ENCODE measurements at regions not wholly inside any gene's neighbourhood (a gene's known extent, or its start where the extent isn't known, plus 50 kb on each side); places are given as distances from the start of the nearest gene placed in this dataset.
"Not testable (repeated sequence)": the region's sequence is repeated elsewhere in the genome, so short reads cannot be mapped to it uniquely, and the experiment has no call there.

DNA sequence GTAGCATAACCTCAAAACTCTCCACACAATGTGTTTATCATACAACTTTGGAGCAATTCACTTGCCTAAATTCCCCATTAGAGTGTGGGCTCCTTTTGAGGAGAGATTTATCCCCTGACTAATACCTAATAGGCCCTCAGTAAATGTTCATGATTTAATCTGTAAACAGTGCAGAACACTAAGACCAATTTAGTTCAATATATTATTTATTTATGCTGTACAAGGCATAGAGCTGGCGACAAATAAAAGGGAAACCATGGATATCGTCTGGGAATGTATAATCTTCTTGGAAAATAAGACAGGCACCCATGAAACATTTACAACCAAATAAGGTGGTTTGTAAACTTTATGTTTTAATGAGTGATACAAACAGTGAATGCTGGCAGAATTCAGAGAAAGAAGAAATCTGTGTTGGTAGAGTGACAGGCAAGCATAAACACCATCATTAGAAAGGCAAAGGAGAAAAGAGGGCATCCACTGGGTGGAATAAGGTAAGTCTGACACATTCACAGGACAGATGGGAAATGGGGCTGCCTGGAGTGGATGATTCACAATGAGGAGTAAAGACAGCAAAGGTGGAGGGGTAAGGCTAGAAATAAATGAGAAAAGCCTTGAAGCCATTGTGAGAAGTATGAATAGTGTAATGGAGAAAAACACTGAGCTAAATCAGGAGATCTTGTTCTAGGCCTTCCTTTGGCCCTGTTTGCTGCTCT lies 106.1 kb upstream of the MIR17HG start:
- no peak for DNase-seq (ENCODE audit: extremely low spot score)
- Histone ChIP-seq H3K4me3 (ENCODE audit: low read depth, low read length) (no peak overlapping the region), H3K27ac (ENCODE audit: low read depth) (no peak overlapping the region), H3K4me1 (ENCODE audit: insufficient read depth) (no peaks in the 10 kb centered on the region), H3K36me3 (ENCODE audit: insufficient read depth) (no peaks in the 10 kb centered on the region)
- 66% methylated on average over 2 of the region's 2 CpGs for WGBS

DNA sequence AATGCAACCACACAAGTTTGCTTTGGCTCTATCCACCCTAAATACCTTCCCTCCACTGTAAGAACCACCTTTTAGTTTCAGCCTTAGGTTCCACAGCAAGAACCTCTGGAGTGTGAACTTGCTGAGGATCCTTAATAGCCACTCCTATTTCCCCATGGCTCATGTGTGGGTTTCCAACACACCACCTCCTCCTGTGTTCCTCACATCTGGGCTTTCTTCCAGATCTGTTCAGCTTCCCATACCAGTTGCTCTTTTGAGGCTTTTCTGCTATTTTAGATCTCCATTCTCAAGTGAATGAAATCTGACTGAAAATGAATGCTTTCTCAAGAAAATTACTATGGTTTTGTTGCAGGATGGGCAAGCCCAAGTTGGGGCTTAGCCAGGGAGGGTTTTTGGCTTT lies 104.8 kb upstream of the MIR17HG start:
- H3K4me3 ChIP-seq (ENCODE audit: low read depth, low read length): no peak overlapping the region
- no peak overlapping the region for H3K27ac ChIP-seq (ENCODE audit: low read depth)
- DNase-seq (ENCODE audit: extremely low spot score): no peak
- H3K4me1 ChIP-seq (ENCODE audit: insufficient read depth): no peaks in the 10 kb centered on the region
- no peaks in the 10 kb centered on the region for H3K36me3 ChIP-seq (ENCODE audit: insufficient read depth)

DNA sequence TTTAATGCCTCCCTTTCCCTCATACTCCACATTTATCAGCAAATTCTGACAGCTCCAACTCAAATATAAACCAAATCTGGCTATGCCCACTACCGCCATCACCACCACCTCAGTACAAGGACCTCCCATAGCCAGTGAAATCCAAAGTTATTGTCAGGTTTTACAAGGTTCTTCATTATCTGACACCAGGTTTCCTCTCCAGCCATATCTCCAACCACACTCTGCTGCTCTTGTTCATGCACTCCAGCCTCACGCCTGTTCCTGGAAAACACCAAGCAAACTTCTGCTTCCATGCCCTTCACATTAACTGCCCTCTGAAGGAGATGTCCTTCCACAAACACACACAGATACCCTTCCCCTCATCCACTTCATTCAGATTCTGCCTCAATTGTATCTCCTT lies 102.2 kb upstream of the MIR17HG start:
- no peak for DNase-seq (ENCODE audit: extremely low spot score)
- 80% methylated on average over 2 of the region's 2 CpGs for WGBS
- Histone ChIP-seq H3K36me3 (ENCODE audit: insufficient read depth) (no peaks in the 10 kb centered on the region), H3K4me1 (ENCODE audit: insufficient read depth) (no peaks in the 10 kb centered on the region), H3K4me3 (ENCODE audit: low read depth, low read length) (no peak overlapping the region), H3K27ac (ENCODE audit: low read depth) (no peak overlapping the region)

DNA sequence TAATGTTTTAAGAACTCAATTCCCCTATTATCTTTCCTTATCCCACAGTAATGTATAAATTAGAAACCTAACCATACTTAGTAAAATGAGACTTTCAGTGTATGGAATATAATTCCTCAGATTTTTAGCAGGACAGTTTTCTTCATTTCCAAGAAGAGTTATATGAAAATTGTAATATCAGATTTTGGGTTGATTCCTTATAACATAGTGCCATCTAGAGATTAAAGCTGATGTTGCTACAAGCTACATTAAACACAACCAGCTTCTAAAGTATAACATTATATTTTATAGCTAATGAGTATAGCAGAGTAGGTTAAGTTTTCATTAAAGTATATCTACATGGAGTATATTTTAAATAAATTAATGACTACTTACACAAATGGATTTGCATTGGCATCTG lies 99.7 kb upstream of the MIR17HG start:
- no peak for DNase-seq (ENCODE audit: extremely low spot score)
- H3K4me1 ChIP-seq (ENCODE audit: insufficient read depth): no peaks in the 10 kb centered on the region

DNA sequence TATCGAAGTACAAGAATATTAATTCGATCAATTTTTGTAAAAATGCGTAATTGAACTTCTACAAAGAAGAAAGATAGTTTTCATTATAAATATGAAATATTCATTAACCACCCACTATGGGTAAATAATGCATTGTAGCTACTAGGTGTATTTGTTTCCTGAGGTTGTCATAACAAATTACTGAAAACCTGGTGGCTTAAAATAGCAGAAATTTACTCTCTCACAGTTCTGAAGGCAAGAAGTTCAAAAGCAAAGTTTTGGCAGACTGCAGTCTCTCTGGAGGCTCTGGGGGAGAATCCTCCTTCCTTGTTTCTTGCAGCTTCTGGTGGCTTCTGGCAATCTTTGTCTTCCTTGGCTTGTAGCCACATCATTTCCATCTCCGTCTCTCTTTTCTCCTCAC lies 99.2 kb upstream of the MIR17HG start:
- H3K4me3 ChIP-seq (ENCODE audit: low read depth, low read length): no peak overlapping the region
- no peak overlapping the region for H3K27ac ChIP-seq (ENCODE audit: low read depth)
- no peaks in the 10 kb centered on the region for H3K36me3 ChIP-seq (ENCODE audit: insufficient read depth)
- no peaks in the 10 kb centered on the region for H3K4me1 ChIP-seq (ENCODE audit: insufficient read depth)
- WGBS: 58% methylated on average over 4 of the region's 4 CpGs
- no peak for DNase-seq (ENCODE audit: extremely low spot score)

More for the DNA sequence above, 99.7 kb upstream of the MIR17HG start:
- Histone ChIP-seq H3K4me3 (ENCODE audit: low read depth, low read length) (no peak overlapping the region), H3K27ac (ENCODE audit: low read depth) (no peak overlapping the region), H3K36me3 (ENCODE audit: insufficient read depth) (no peaks in the 10 kb centered on the region)

DNA sequence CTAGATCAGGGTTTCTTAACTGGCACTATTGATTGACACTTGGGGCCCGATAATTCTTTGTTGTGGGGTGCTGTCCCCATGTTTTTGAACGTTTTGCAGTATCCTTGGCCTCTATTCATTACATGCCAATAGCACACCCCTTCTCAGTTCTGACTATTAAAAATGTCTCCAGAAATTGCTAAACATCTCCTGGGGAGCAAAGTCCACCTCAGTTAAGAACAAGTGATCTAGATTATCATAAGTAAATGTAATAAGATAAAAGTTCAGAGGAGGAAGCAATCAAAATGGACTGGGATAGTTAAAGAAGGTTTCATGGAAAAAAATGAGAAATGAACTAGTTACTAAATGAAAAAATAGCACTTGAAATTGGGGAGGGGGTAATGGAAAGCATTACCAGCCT lies 98.1 kb upstream of the MIR17HG start:
- Histone ChIP-seq H3K27ac (ENCODE audit: low read depth) (no peak overlapping the region), H3K4me1 (ENCODE audit: insufficient read depth) (no peaks in the 10 kb centered on the region), H3K4me3 (ENCODE audit: low read depth, low read length) (no peak overlapping the region), H3K36me3 (ENCODE audit: insufficient read depth) (no peaks in the 10 kb centered on the region)
- 60% methylated on average over 2 of the region's 2 CpGs for WGBS
- DNase-seq (ENCODE audit: extremely low spot score): no peak

DNA sequence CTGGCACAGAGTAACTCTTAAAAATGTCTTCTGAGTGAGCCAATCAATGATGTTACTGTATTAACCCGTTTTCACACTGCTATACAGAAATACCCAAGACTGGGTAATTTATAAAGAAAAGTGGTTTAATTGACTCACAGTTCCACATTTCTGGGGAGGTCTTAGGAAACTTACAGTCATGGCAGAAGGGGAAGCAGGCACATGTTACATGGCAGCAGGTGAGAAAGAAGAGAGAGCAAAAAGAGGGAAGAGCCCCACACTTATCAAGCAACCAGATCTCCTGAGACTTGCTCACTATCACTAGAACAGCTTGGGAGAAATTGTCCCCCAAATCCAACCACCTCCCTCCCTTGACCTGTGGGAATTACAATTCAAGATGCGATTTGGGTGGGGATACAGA lies 97.6 kb upstream of the MIR17HG start:
- Histone ChIP-seq H3K27ac (ENCODE audit: low read depth) (no peak overlapping the region), H3K4me1 (ENCODE audit: insufficient read depth) (no peaks in the 10 kb centered on the region), H3K4me3 (ENCODE audit: low read depth, low read length) (no peak overlapping the region), H3K36me3 (ENCODE audit: insufficient read depth) (no peaks in the 10 kb centered on the region)
- DNase-seq (ENCODE audit: extremely low spot score): no peak
- WGBS: 72% methylated on average over 2 of the region's 2 CpGs

DNA sequence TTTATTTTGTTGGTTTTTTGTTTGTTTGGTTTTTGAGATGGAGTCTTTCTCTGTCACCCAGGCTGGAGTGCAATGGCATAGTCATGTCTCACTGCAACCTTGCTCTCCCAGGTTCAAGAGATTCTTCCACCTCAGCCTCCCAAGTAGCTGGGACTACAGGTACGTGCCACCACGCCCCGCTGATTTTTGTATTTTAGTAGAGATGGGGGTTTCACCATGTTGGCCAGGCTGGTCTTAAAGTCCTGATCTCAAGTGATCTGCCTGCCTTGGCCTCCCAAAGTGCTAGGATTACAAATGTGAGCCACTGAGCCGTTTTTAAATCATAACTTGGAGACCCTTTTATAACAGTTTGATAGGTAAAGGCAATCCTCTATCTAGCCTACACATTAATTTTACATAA lies 95.9 kb upstream of the MIR17HG start:
- H3K4me3 ChIP-seq (ENCODE audit: low read depth, low read length); H3K4me1 ChIP-seq (ENCODE audit: insufficient read depth); H3K27ac ChIP-seq (ENCODE audit: low read depth); DNase-seq (ENCODE audit: extremely low spot score); H3K36me3 ChIP-seq (ENCODE audit: insufficient read depth): not testable (repeated sequence)
- 89% methylated on average over 4 of the region's 4 CpGs for WGBS

DNA sequence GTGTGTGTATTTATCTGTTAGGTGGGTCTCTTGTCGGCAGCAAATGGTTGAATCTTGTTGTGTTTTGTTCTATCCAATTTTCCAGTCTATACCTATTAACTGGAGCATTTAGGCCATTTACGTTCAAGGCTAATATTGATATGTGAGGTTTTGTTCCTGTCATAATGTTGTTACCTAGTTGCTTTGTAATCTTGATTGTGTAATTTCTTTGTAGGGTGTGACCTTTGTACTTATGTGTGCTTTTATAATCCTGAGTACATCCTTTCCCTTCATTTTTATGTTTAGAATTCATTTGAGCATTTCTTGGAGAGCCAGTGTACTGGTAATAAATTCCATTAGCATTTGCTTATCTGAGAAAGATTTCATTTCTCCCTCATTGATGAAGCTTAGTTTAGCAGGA lies 83.0 kb upstream of the MIR17HG start:
- no peaks in the 10 kb centered on the region for H3K4me1 ChIP-seq (ENCODE audit: insufficient read depth)
- no peak for DNase-seq (ENCODE audit: extremely low spot score)
- H3K4me3 ChIP-seq (ENCODE audit: low read depth, low read length): no peak overlapping the region
- WGBS: 93% methylated on average over 2 of the region's 2 CpGs
- no peaks in the 10 kb centered on the region for H3K36me3 ChIP-seq (ENCODE audit: insufficient read depth)
- H3K27ac ChIP-seq (ENCODE audit: low read depth): no peak overlapping the region

DNA sequence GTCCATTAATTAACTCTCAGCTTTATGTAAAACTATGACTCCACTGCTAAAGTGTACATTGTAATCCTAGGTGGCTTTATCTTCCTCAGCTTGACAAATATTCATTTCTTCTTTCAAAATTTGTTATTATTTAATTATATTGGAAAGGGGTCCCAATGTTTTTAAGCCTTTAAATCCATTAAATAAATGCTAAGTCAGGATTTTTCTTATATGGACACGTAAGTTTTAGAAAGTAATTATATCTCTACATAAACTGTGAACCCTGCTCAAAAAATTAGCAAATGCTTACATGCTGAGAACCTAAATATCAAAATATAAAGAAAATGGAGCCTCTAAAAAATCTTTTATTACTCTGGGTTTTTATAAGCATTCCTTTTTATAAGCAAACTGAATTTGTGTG lies 78.2 kb upstream of the MIR17HG start:
- Histone ChIP-seq H3K27ac (ENCODE audit: low read depth) (no peak overlapping the region), H3K4me3 (ENCODE audit: low read depth, low read length) (no peak overlapping the region), H3K36me3 (ENCODE audit: insufficient read depth) (no peaks in the 10 kb centered on the region), H3K4me1 (ENCODE audit: insufficient read depth) (no peaks in the 10 kb centered on the region)
- 87% methylated on average over 1 of the region's 1 CpG for WGBS
- DNase-seq (ENCODE audit: extremely low spot score): no peak

DNA sequence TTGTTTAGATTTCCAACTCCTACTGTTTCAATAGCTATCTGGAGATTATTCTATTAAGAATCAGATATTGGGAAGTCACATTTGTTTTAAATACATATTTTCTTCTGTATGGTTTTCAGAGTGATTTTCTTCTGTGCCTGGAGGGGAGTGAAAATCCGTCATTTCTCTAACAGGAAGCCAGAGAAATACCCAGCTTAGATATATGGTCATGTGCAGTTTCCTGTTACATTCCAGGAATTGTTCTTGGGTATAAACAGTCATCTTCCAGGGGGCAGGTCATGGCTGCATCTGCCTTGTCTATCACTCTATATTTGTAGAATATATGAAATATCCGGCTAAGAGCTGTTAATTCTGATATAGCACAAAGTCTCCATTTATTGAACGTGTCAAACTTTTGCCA lies 77.5 kb upstream of the MIR17HG start:
- H3K27ac ChIP-seq (ENCODE audit: low read depth): no peak overlapping the region
- no peak for DNase-seq (ENCODE audit: extremely low spot score)
- H3K4me3 ChIP-seq (ENCODE audit: low read depth, low read length): no peak overlapping the region
- 45% methylated on average over 3 of the region's 3 CpGs for WGBS
- H3K4me1 ChIP-seq (ENCODE audit: insufficient read depth): no peaks in the 10 kb centered on the region
- no peaks in the 10 kb centered on the region for H3K36me3 ChIP-seq (ENCODE audit: insufficient read depth)

DNA sequence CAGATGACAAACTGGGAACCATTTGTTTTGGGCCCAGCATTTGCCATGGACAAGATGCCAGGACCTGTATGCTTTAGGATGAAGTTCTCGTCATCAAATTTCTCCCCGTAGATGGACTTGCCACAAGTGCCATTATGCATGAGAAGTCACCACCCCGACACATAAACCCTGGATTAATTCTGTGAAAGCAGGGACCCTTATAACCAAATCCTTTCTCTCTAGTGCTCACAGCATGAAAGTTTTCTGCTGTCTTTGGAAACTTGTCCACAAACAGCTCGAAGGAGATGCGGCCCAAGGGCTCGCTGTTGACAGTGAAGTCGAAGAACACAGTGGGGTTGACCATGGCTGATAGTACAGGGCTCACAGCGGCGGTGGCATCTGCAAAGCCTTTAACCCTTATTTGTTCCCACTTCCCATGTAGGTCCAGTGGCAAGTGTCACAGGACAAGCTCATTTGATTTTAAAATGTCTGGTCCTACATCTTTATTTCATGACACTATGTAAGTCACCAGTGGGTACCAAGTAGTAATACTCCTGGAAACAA lies 75.2 kb upstream of the MIR17HG start:
- 94% methylated on average over 9 of the region's 9 CpGs for WGBS
- Histone ChIP-seq H3K27ac (ENCODE audit: low read depth) (no peak overlapping the region), H3K4me3 (ENCODE audit: low read depth, low read length) (no peak overlapping the region), H3K4me1 (ENCODE audit: insufficient read depth) (no peaks in the 10 kb centered on the region), H3K36me3 (ENCODE audit: insufficient read depth) (no peaks in the 10 kb centered on the region)
- no peak for DNase-seq (ENCODE audit: extremely low spot score)

DNA sequence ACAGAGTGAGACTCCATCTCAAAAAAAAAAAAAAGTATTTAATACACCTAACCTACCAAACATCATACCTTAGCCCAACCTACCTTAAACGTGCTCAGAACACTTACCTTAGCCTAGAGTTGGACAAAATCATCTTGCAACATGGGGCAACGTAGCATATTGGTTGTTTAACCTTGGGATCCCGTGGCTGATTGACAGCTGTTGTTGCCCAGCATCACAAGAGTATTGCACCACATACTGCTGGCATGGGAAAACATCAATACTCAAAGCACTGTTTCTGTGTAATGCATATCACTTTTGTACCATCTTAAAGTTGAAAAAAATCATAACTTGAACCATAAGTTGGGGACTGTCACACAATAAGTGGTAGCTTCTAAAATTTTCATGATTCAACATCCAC lies 73.8 kb upstream of the MIR17HG start:
- H3K27ac ChIP-seq (ENCODE audit: low read depth): no peak overlapping the region

DNA sequence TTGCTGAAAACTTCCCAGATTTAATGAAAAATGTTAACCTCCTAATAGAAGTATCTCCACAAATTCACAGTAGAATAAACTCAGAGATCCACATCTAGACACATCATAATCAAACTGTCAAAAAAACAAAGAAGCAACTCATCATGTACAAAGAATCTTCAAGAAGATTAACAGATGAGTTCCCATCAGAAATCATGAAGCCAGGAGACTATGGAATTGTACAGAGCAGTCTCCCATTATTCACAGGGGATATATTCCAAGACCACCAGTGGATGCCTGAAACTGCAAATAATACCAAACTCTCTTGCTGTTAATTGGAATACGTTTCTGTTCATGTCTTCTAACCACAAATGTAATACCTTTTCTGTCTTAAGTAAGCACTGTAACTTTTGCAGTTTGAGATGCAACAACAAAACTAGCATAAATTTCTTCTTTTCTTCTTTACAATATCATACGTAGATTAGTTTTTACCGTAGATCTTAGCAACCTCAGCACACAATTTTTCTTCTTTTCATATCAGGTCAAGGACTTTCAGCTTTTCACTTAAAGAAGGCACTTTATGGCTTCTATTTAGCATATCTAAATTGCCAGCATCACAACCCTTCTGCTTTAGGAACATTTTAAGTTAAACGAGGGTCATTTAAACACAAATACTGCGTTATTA lies 70.3 kb upstream of the MIR17HG start:
- Histone ChIP-seq H3K27ac (ENCODE audit: low read depth) (no peak overlapping the region), H3K36me3 (ENCODE audit: insufficient read depth) (no peaks in the 10 kb centered on the region), H3K4me1 (ENCODE audit: insufficient read depth) (no peaks in the 10 kb centered on the region), H3K4me3 (ENCODE audit: low read depth, low read length) (no peak overlapping the region)
- 83% methylated on average over 5 of the region's 5 CpGs for WGBS
- no peak for DNase-seq (ENCODE audit: extremely low spot score)

More for the DNA sequence above, 73.8 kb upstream of the MIR17HG start:
- H3K4me1 ChIP-seq (ENCODE audit: insufficient read depth): no peaks in the 10 kb centered on the region
- H3K4me3 ChIP-seq (ENCODE audit: low read depth, low read length): no peak overlapping the region
- WGBS: 80% methylated on average over 3 of the region's 3 CpGs
- no peaks in the 10 kb centered on the region for H3K36me3 ChIP-seq (ENCODE audit: insufficient read depth)
- no peak for DNase-seq (ENCODE audit: extremely low spot score)

Data from urinary bladder (tissue), 3 donors.